HFFc6 (cell line): ENCODE measurements at regions not wholly inside any gene's neighbourhood (a gene's known extent, or its start where the extent isn't known, plus 50 kb on each side); places are given as distances from the start of the nearest gene placed in this dataset.
A peak's percentile ranks its signal among the peaks of the same experiment; 100 is the strongest.

Experiments used
- DNase-seq: peaks from one replicate; pipeline ENCODE4 v3.0.0-alpha.2; 2018
- H3K27ac Mint-ChIP-seq: 2 replicates; pipeline ENCODE4 v1.8.0; 2020; ENCODE audit warnings: mild to moderate bottlenecking, mixed read lengths
- H3K27me3 Mint-ChIP-seq: 2 replicates; pipeline ENCODE4 v1.8.0; 2021; ENCODE audit warnings: mild to moderate bottlenecking, moderate library complexity, mixed read lengths; ENCODE audit not compliant: insufficient read depth
- H3K36me3 Mint-ChIP-seq: 2 replicates; pipeline ENCODE4 v1.8.0; 2021; ENCODE audit warnings: low read depth, mixed read lengths
- H3K4me1 Mint-ChIP-seq: 2 replicates; pipeline ENCODE4 v1.8.0; 2020; ENCODE audit warnings: low read depth, mixed read lengths
- H3K4me3 Mint-ChIP-seq: 2 replicates; pipeline ENCODE4 v1.8.0; 2020; ENCODE audit warnings: mild to moderate bottlenecking, moderate library complexity, mixed read lengths
- H3K9me3 Mint-ChIP-seq: 2 replicates; pipeline ENCODE4 v1.8.0; 2020; ENCODE audit warnings: mild to moderate bottlenecking, mixed read lengths
- CTCF ChIP-seq: fragments of 200-600 bp; sonication (generic); IDR thresholded peaks from 2 replicates; pipeline ENCODE4 v1.5.0; 2021; ENCODE audit warnings: antibody characterized with exemption, mild to moderate bottlenecking

- Mint-ChIP-seq H3K4me1 (no peaks in the 10 kb centered on the region), H3K4me3 (no peak overlapping the region), H3K27me3 (no peaks in the 10 kb centered on the region), H3K27ac (no peak overlapping the region), H3K9me3 (peaks cover 58% of the 10 kb centered on the region), H3K36me3 (no peaks in the 10 kb centered on the region)
- DNase-seq: no peak
- no peak for TF ChIP-seq CTCF
Observed at GRCh38 chr6:165733489-165733791, 70.4 kb upstream of the PDE10A start.

GRCh38 chr6:165732696-165733488 is 69.9 kb upstream of the PDE10A start:
- no peaks in the 10 kb centered on the region for H3K36me3 Mint-ChIP-seq
- H3K4me1 Mint-ChIP-seq: no peaks in the 10 kb centered on the region
- no peak for TF ChIP-seq CTCF
- H3K4me3 Mint-ChIP-seq: no peak overlapping the region
- no peak overlapping the region for H3K27ac Mint-ChIP-seq
- peaks cover 64% of the 10 kb centered on the region for H3K9me3 Mint-ChIP-seq
- H3K27me3 Mint-ChIP-seq: no peaks in the 10 kb centered on the region
- no peak for DNase-seq

- no peak overlapping the region for H3K27ac Mint-ChIP-seq
- peak; percentile 80 for TF ChIP-seq CTCF
Observed at GRCh38 chr6:165729307-165729936, 66.4 kb upstream of the PDE10A start.

GRCh38 chr6:165728216-165728615 is 65.2 kb upstream of the PDE10A start:
- Mint-ChIP-seq H3K27ac (no peak overlapping the region), H3K4me1 (no peaks in the 10 kb centered on the region), H3K9me3 (peaks cover 64% of the 10 kb centered on the region), H3K27me3 (no peaks in the 10 kb centered on the region), H3K4me3 (no peak overlapping the region), H3K36me3 (peaks cover 7% of the 10 kb centered on the region; the same call in 1 of the 2 replicates)
- no peak for TF ChIP-seq CTCF
- DNase-seq: no peak

More at GRCh38 chr6:165729307-165729936, 66.4 kb upstream of the PDE10A start:
- Mint-ChIP-seq H3K36me3 (peaks cover 7% of the 10 kb centered on the region; the same call in 1 of the 2 replicates), H3K4me1 (no peaks in the 10 kb centered on the region), H3K27me3 (no peaks in the 10 kb centered on the region), H3K4me3 (no peak overlapping the region), H3K9me3 (peaks cover 68% of the 10 kb centered on the region)
- no peak for DNase-seq

GRCh38 chr6:165726965-165727381 is 63.9 kb upstream of the PDE10A start:
- no peak overlapping the region for H3K27ac Mint-ChIP-seq
- no peak overlapping the region for H3K4me3 Mint-ChIP-seq
- peaks cover 7% of the 10 kb centered on the region; the same call in 1 of the 2 replicates for H3K36me3 Mint-ChIP-seq
- no peak for DNase-seq
- no peaks in the 10 kb centered on the region for H3K27me3 Mint-ChIP-seq
- H3K4me1 Mint-ChIP-seq: no peaks in the 10 kb centered on the region
- peaks cover 63% of the 10 kb centered on the region for H3K9me3 Mint-ChIP-seq
- no peak for TF ChIP-seq CTCF
